Endothelial cell of umbilical vein (primary cell): ENCODE measurements at regions not wholly inside any gene's neighbourhood (a gene's known extent, or its start where the extent isn't known, plus 50 kb on each side); places are given as distances from the start of the nearest gene placed in this dataset. TPM values are rescaled to one million over a fixed set of nuclear protein-coding genes. Genes with fewer than 3 reads are reported as not detected.

Experiments used
- small RNA-seq: library from RNA; depleted of rRNA; stranded (forward); fragments of <200 nt; gene quantifications from one replicate; pipeline ENCODE3, GENCODE V24; 2012; ENCODE audit warnings: low replicate concordance, low read depth; ENCODE audit not compliant: insufficient read depth, insufficient read length

Small RNAs in the stretch of these regions (small RNA-seq; reads per million reads assigned to genes)
- not detected for gene RF00108
- not detected for gene RNY3P9
- gene RPL17P51: not detected
